Astrocyte of the cerebellum (primary cell): ENCODE measurements at regions not wholly inside any gene's neighbourhood (a gene's known extent, or its start where the extent isn't known, plus 50 kb on each side); places are given as distances from the start of the nearest gene placed in this dataset.

ENCODE experiments used
- DNase-seq: peaks from one replicate; pipeline ENCODE4 v3.0.0-alpha.2; 2011; ENCODE audit warnings: low read depth
- H3K4me3 ChIP-seq: 2 replicates; pipeline ENCODE4 v1.5.1; 2011; ENCODE audit warnings: mild to moderate bottlenecking, low read depth, low read length, moderate library complexity
- CTCF ChIP-seq: IDR thresholded peaks from 2 replicates; pipeline ENCODE4 v1.5.1; 2012; ENCODE audit warnings: low read length, low read depth, moderate library complexity, mild to moderate bottlenecking; ENCODE audit errors: missing control alignments
- in situ Hi-C: cut with HindIII; loops from 2 replicates; pipeline ENCODE4 v1.10.0; 2017; ENCODE audit warnings: low sequenced_read_pairs

GRCh38 chr9:8262625-8263622 is 463.3 kb upstream of the DMAC1 start:
- in situ Hi-C loops, result no loop called here
- no peak for TF ChIP-seq CTCF
- no peak overlapping the region for H3K4me3 ChIP-seq
- no peak for DNase-seq

- no peak for DNase-seq
- in situ Hi-C loops, result no loop called here
- TF ChIP-seq CTCF, result no peak
- no peak overlapping the region for H3K4me3 ChIP-seq
Measured at GRCh38 chr9:8261737-8262136, 462.2 kb upstream of the DMAC1 start.

GRCh38 chr9:8259028-8259427 is 459.4 kb upstream of the DMAC1 start:
- no peak overlapping the region for H3K4me3 ChIP-seq
- in situ Hi-C loops, result no loop called here
- DNase-seq, result no peak
- TF ChIP-seq CTCF, result no peak

GRCh38 chr9:8256880-8257279 is 457.3 kb upstream of the DMAC1 start:
- no peak for DNase-seq
- in situ Hi-C loops, result no loop called here
- no peak overlapping the region for H3K4me3 ChIP-seq
- TF ChIP-seq CTCF, result no peak

- H3K4me3 ChIP-seq, result no peak overlapping the region
- in situ Hi-C loops, result no loop called here
- no peak for DNase-seq
- TF ChIP-seq CTCF, result no peak
Measured at GRCh38 chr9:8255850-8256249, 456.3 kb upstream of the DMAC1 start.

- TF ChIP-seq CTCF, result no peak
- no peak for DNase-seq
- H3K4me3 ChIP-seq, result no peak overlapping the region
- in situ Hi-C loops, result no loop called here
Measured at GRCh38 chr9:8254541-8254940, 455.0 kb upstream of the DMAC1 start.
